ENCODE measurements at regions not wholly inside any gene's neighbourhood (a gene's known extent, or its start where the extent isn't known, plus 50 kb on each side); places are given as distances from the start of the nearest gene placed in this dataset.

- Histone ChIP-seq H3K9me2 (ENCODE audit: insufficient read depth) (0 out of 2 replicates have a peak, but pooled peaks cover 9% of the 10 kb centered on the region), H3K4me2 (no peak overlapping the region), H3K79me2 (replicated peaks; ENCODE audit: insufficient read depth) (no peaks in the 10 kb centered on the region), H3K27me3 (ENCODE audit: insufficient read depth) (no peaks in the 10 kb centered on the region), H3K4me3 (no peak overlapping the region), H3K4me1 (ENCODE audit: insufficient read depth) (no peaks in the 10 kb centered on the region), H2AFZ (no peak overlapping the region), H4K20me1 (replicated peaks; ENCODE audit: insufficient read depth) (no peaks in the 10 kb centered on the region), H3F3A (replicated peaks; ENCODE audit: low read depth) (no peaks in the 10 kb centered on the region), H3K27ac (ENCODE audit: low read depth) (no peak overlapping the region), H3K36me3 (ENCODE audit: insufficient read depth) (no peaks in the 10 kb centered on the region)
- H3K4me3 Mint-ChIP-seq = no peak overlapping the region
- DNase-seq (ENCODE audit: low spot score) (no peak), ATAC-seq (no peak)
- H3K27ac Mint-ChIP-seq = no peak overlapping the region
- H3K4me1 Mint-ChIP-seq = no peaks in the 10 kb centered on the region; the same call in 2 of the 3 replicates
- TF ChIP-seq JUNB (IDR thresholded peaks at IDR 0.05; ENCODE audit: unreplicated experiment) = no peak
- TF ChIP-seq ZNF331 (CRISPR knock-in tag; IDR thresholded peaks at IDR 0.05; ENCODE audit: low read depth) = no peak
- TF ChIP-seq ZNF114 (CRISPR knock-in tag; IDR thresholded peaks at IDR 0.05) = no peak
- no peak for TF ChIP-seq CTCF (conservative IDR thresholded peaks at IDR 0.05; ENCODE audit: low read depth in 2 of 2)
- TF ChIP-seq POLR2AphosphoS5 (IDR thresholded peaks at IDR 0.05; ENCODE audit: low read depth) = no peak
- H3K36me3 Mint-ChIP-seq (ENCODE audit: low read depth) = no peaks in the 10 kb centered on the region
- H3K27me3 Mint-ChIP-seq (ENCODE audit: insufficient read depth, low read depth, poor library complexity) = no peaks in the 10 kb centered on the region
- 0 out of 3 replicates have a peak, but pooled peaks cover 4% of the 10 kb centered on the region for H3K9me3 Mint-ChIP-seq
Observed at GRCh38 chr4:27242217-27242616, 381.6 kb downstream of the STIM2 start.

- H3K9me3 Mint-ChIP-seq = 0 out of 3 replicates have a peak, but pooled peaks cover 4% of the 10 kb centered on the region
- no peaks in the 10 kb centered on the region for H3K79me2 ChIP-seq (replicated peaks; ENCODE audit: insufficient read depth)
- H3F3A ChIP-seq (replicated peaks; ENCODE audit: low read depth) = no peaks in the 10 kb centered on the region
- no peak overlapping the region for H3K27ac Mint-ChIP-seq
- 0 out of 2 replicates have a peak, but pooled peaks cover 5% of the 10 kb centered on the region for H3K9me2 ChIP-seq (ENCODE audit: insufficient read depth)
- no peaks in the 10 kb centered on the region for H3K4me1 ChIP-seq (ENCODE audit: insufficient read depth)
- no peaks in the 10 kb centered on the region for H3K4me1 Mint-ChIP-seq
- no peak for ATAC-seq
- no peaks in the 10 kb centered on the region for H4K20me1 ChIP-seq (replicated peaks; ENCODE audit: insufficient read depth)
- H3K36me3 Mint-ChIP-seq (ENCODE audit: low read depth) = no peaks in the 10 kb centered on the region
- no peak overlapping the region for H3K4me3 ChIP-seq
- H3K4me3 Mint-ChIP-seq = no peak overlapping the region
- DNase-seq (ENCODE audit: low spot score) = no peak
- no peaks in the 10 kb centered on the region for H3K36me3 ChIP-seq (ENCODE audit: insufficient read depth)
- no peak overlapping the region for H3K4me2 ChIP-seq
- H3K27ac ChIP-seq (ENCODE audit: low read depth) = no peak overlapping the region
- no peaks in the 10 kb centered on the region for H3K27me3 ChIP-seq (ENCODE audit: insufficient read depth)
- no peak overlapping the region for H2AFZ ChIP-seq
- H3K27me3 Mint-ChIP-seq (ENCODE audit: insufficient read depth, low read depth, poor library complexity) = no peaks in the 10 kb centered on the region
- TF ChIP-seq NANOG (IDR thresholded peaks at IDR 0.05; ENCODE audit: borderline replicate concordance) (no peak), STAT1 (IDR thresholded peaks at IDR 0.05; ENCODE audit: unreplicated experiment) (no peak), CREB1 (CRISPR knock-in tag; IDR thresholded peaks at IDR 0.05; ENCODE audit: low read depth) (no peak), ZNF114 (CRISPR knock-in tag; IDR thresholded peaks at IDR 0.05) (no peak), POLR2AphosphoS5 (IDR thresholded peaks at IDR 0.05; ENCODE audit: low read depth) (no peak), ZNF462 (CRISPR knock-in tag; IDR thresholded peaks at IDR 0.05) (no peak), ETS1 (IDR thresholded peaks at IDR 0.05) (no peak), JUNB (IDR thresholded peaks at IDR 0.05; ENCODE audit: unreplicated experiment) (no peak), EZH2phosphoT487 (IDR thresholded peaks at IDR 0.05; ENCODE audit: unreplicated experiment) (no peak)
Observed at GRCh38 chr4:27245216-27245615, 384.6 kb downstream of the STIM2 start.
